Calu3 (cell line): ENCODE measurements at regions not wholly inside any gene's neighbourhood (a gene's known extent, or its start where the extent isn't known, plus 50 kb on each side); places are given as distances from the start of the nearest gene placed in this dataset.

Experiments
- BruUV-seq: library from RNA; stranded (reverse); fragments of 400-500 nt; replicated peaks from 2 replicates; lab custom pipeline; 2021; lab: Mats Ljungman, UMichigan
- CTCF ChIA-PET: fragments of 300-600 bp; sonication (Branson Sonifier 250); formaldehyde crosslinking; loops from one replicate; lab custom pipeline; 2022; ENCODE audit warnings: antibody characterized with exemption; lab: Charles Lee
- DNase-seq: peaks from one replicate; pipeline ENCODE4 v3.0.0; 2022
- H3K27ac Mint-ChIP-seq: one replicate; pipeline ENCODE4 v1.8.0; 2022; ENCODE audit warnings: mixed read lengths; ENCODE audit not compliant: unreplicated experiment
- H3K27me3 Mint-ChIP-seq: one replicate; pipeline ENCODE4 v1.8.0; 2022; ENCODE audit warnings: mixed read lengths; ENCODE audit not compliant: unreplicated experiment
- H3K36me3 Mint-ChIP-seq: one replicate; pipeline ENCODE4 v1.8.0; 2022; ENCODE audit warnings: mild to moderate bottlenecking, moderate library complexity, mixed read lengths; ENCODE audit not compliant: insufficient read depth, unreplicated experiment
- H3K4me1 Mint-ChIP-seq: one replicate; pipeline ENCODE4 v1.8.0; 2022; ENCODE audit warnings: mild to moderate bottlenecking, low read depth, mixed read lengths; ENCODE audit not compliant: unreplicated experiment
- H3K4me3 Mint-ChIP-seq: one replicate; pipeline ENCODE4 v1.8.0; 2022; ENCODE audit warnings: mild to moderate bottlenecking, low read depth, moderate library complexity, mixed read lengths; ENCODE audit not compliant: unreplicated experiment
- H3K9me3 Mint-ChIP-seq: one replicate; pipeline ENCODE4 v1.8.0; 2022; ENCODE audit warnings: low read depth, mixed read lengths; ENCODE audit not compliant: unreplicated experiment
- CTCF ChIP-seq: fragments of 200-600 bp; IDR thresholded peaks from one replicate; pipeline ENCODE4 v1.8.0; 2022; ENCODE audit warnings: antibody characterized with exemption; ENCODE audit not compliant: unreplicated experiment
- intact Hi-C: fragments of 100-400 bp; cut with micrococcal nuclease; formaldehyde crosslinking; loops from one replicate; pipeline ENCODE4 v1.10.0; 2022; ENCODE audit not compliant: unreplicated experiment

DNA sequence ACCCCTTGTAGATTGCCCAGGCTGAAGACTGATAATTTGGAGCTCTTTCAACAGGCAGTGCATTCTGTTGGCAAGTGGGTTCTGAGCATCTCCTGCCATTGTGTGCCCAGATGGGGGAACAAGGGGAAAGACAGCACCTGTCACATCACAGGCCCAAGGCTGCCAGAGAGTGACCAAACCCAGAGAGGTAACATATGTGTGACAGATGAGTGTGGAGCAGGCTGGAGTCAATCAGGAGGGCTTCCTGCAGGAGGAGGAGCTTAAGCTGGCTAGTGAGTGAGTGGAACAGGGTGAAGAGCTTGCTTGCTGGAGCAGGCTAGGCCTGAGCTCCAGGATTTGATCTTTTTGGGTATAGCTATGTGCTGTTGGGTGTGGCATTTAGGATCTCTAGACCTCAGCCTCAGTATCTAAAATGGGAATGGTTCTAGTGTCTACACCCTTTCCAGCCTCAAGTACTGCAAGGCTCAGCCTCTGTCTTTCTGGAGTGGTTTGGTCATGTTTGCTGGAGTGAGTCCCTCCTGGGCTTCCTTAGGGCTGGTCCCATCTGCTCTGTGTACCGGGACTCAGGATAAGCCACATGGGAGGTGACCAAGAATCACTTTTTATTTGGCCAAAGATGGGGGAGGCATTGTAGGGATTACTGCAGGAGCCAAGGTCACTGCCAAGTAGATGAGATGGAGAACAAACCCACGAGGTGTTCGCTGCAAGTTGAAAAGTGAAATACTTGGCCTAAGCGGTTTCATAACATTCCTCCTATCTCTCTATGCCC lies 152.4 kb upstream of the TSHZ3 start:
- no peaks in the 10 kb centered on the region for H3K27me3 Mint-ChIP-seq
- intact Hi-C loops, result no loop called here
- H3K36me3 Mint-ChIP-seq, result no peaks in the 10 kb centered on the region
- H3K4me1 Mint-ChIP-seq, result no peaks in the 10 kb centered on the region
- H3K27ac Mint-ChIP-seq, result no peak overlapping the region
- TF ChIP-seq CTCF, result no peak
- no peak for DNase-seq
- CTCF ChIA-PET, result no interaction called here
- H3K9me3 Mint-ChIP-seq, result peaks cover 21% of the 10 kb centered on the region
- no peak overlapping the region for H3K4me3 Mint-ChIP-seq
- BruUV-seq, result no TSS peak

- TF ChIP-seq CTCF, result no peak
- Mint-ChIP-seq H3K27me3 (no peaks in the 10 kb centered on the region), H3K4me3 (no peak overlapping the region), H3K36me3 (no peaks in the 10 kb centered on the region), H3K4me1 (no peaks in the 10 kb centered on the region), H3K9me3 (peaks cover 21% of the 10 kb centered on the region), H3K27ac (no peak overlapping the region)
- CTCF ChIA-PET, result no interaction called here
- DNase-seq, result no peak
- intact Hi-C loops, result no loop called here
- no TSS peak for BruUV-seq
These were observed 153.4 kb upstream of the TSHZ3 start for GRCh38 chr19:31502536-31503170.

DNA sequence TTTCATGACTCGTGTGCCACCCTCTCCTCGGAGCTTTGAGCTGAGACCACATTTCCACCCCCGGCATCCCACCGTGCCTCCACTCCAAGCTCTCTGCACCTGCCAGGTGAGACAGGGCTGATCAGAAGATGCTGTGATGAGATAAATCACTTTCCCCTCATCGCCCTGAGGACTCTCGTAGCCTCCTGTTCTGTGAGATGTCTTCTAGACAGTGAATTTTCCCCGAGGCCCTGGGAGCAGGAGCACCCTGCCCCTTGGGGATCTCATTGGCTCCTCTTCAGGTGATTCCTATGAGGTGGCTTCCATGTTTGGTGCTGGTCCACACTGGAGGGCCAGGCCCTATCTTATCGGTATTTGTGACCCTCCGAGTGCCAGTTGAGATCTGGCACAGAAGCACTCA lies 154.0 kb upstream of the TSHZ3 start:
- no peaks in the 10 kb centered on the region for H3K27me3 Mint-ChIP-seq
- TF ChIP-seq CTCF, result no peak
- H3K4me3 Mint-ChIP-seq, result no peak overlapping the region
- H3K27ac Mint-ChIP-seq, result no peak overlapping the region
- peaks cover 21% of the 10 kb centered on the region for H3K9me3 Mint-ChIP-seq
- no peaks in the 10 kb centered on the region for H3K36me3 Mint-ChIP-seq
- no TSS peak for BruUV-seq
- CTCF ChIA-PET, result no interaction called here
- DNase-seq, result no peak
- intact Hi-C loops, result no loop called here
- H3K4me1 Mint-ChIP-seq, result no peaks in the 10 kb centered on the region

DNA sequence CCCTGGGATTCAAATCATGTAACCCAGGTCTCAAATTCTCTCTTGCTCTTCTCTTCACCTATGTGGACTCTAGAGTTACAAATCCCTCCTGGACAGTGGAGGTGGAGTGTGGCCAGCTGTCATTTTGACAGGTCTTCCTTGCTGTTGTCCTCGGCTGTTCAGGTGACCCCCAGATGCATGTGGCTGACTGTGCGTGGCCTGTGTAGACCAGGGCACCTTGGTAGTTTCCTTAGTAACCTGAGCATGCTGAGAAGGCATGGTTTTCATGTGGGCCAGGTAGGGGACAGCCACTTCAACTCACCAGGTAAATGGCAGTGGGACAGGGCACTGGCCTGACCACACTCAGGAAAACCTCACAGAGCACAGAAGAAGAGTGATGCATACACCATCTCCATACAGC lies 155.0 kb upstream of the TSHZ3 start:
- H3K27me3 Mint-ChIP-seq, result no peaks in the 10 kb centered on the region
- intact Hi-C loops, result no loop called here
- H3K27ac Mint-ChIP-seq, result no peak overlapping the region
- DNase-seq, result no peak
- H3K4me3 Mint-ChIP-seq, result no peak overlapping the region
- no TSS peak for BruUV-seq
- CTCF ChIA-PET, result no interaction called here
- TF ChIP-seq CTCF, result no peak
- H3K36me3 Mint-ChIP-seq, result no peaks in the 10 kb centered on the region
- peaks cover 22% of the 10 kb centered on the region for H3K9me3 Mint-ChIP-seq
- H3K4me1 Mint-ChIP-seq, result no peaks in the 10 kb centered on the region
